Upper lobe of left lung (tissue), 4 donors: ENCODE measurements at regions not wholly inside any gene's neighbourhood (a gene's known extent, or its start where the extent isn't known, plus 50 kb on each side); places are given as distances from the start of the nearest gene placed in this dataset.
"Not testable (repeated sequence)": the region's sequence is repeated elsewhere in the genome, so short reads cannot be mapped to it uniquely, and the experiment has no call there.

Experiments
- CTCF ChIP-seq, 6 experiments: fragments of 450-650 bp in 4 of 6; fragments of 200-600 bp in 2 of 6; sonication (generic) in 2 of 6; IDR thresholded peaks; one replicate each; pipeline ENCODE4 v1.5.1; 2016 to 2019; ENCODE audit warnings: antibody characterized with exemption in 6 of 6
- EP300 ChIP-seq, 4 donors: sonication (generic); formaldehyde crosslinking; IDR thresholded peaks; one replicate each; pipeline ENCODE4 v1.5.1; 2017; ENCODE audit warnings: antibody characterized with exemption in 4 of 4, control low read depth in 2 of 4
- POLR2AphosphoS5 ChIP-seq, 2 donors: sonication (generic); formaldehyde crosslinking; IDR thresholded peaks; one replicate each; pipeline ENCODE4 v1.5.1; 2017; ENCODE audit warnings: antibody characterized with exemption in 2 of 2

GRCh38 chr15:24165512-24165911 lies 478.4 kb upstream of the NDN start:
- TF ChIP-seq CTCF, EP300, POLR2AphosphoS5 (IDR thresholded peaks at IDR 0.05): not testable (repeated sequence)
